HL-60 (cell line): ENCODE measurements at regions not wholly inside any gene's neighbourhood (a gene's known extent, or its start where the extent isn't known, plus 50 kb on each side); places are given as distances from the start of the nearest gene placed in this dataset.
A peak's percentile ranks its signal among the peaks of the same experiment; 100 is the strongest.

ENCODE experiments used
- DNase-seq, 2 experiments: peaks; one replicate each; pipeline ENCODE4 v3.0.0-alpha.2; 2010 to 2020; ENCODE audit warnings: low read depth in 1 of 2, low spot score in 1 of 2
- H3K27ac ChIP-seq: fragments of 250-450 bp; sonication (Bioruptor Pico); replicated peaks from 2 replicates; pipeline ENCODE4 v1.5.1; 2020; ENCODE audit warnings: mild to moderate bottlenecking, moderate library complexity
- H3K27me3 ChIP-seq: fragments of 250-450 bp; sonication (Bioruptor Pico); 2 replicates; pipeline ENCODE4 v1.5.1; 2021; ENCODE audit warnings: mild to moderate bottlenecking, moderate library complexity; ENCODE audit not compliant: insufficient read depth, poor library complexity, severe bottlenecking
- H3K4me3 ChIP-seq: replicated peaks from 2 replicates; pipeline ENCODE4 v1.5.1; 2011; ENCODE audit warnings: mild to moderate bottlenecking, control low read depth, low read length; ENCODE audit not compliant: insufficient read depth
- CTCF ChIP-seq: IDR thresholded peaks from one replicate; pipeline ENCODE4 v1.5.1; 2011; ENCODE audit warnings: low read length, control low read depth, inconsistent platforms; ENCODE audit not compliant: insufficient read depth
- GABPA ChIP-seq: IDR thresholded peaks from 2 replicates; pipeline ENCODE4 v1.6.1; 2012; ENCODE audit warnings: low read depth
- POLR2AphosphoS5 ChIP-seq: IDR thresholded peaks from 2 replicates; pipeline ENCODE4 v1.6.1; 2012; ENCODE audit warnings: low read depth
- REST ChIP-seq: IDR thresholded peaks from 2 replicates; pipeline ENCODE4 v1.6.1; 2012; ENCODE audit warnings: low read depth; ENCODE audit not compliant: insufficient replicate concordance
- SPI1 ChIP-seq: IDR thresholded peaks from 2 replicates; pipeline ENCODE4 v1.6.1; 2012; ENCODE audit warnings: low read depth, mild to moderate bottlenecking, borderline replicate concordance

- no peak for DNase-seq
- no peak for TF ChIP-seq CTCF
- no peak for TF ChIP-seq GABPA
- TF ChIP-seq REST = no peak
- no peak for TF ChIP-seq POLR2AphosphoS5
- TF ChIP-seq SPI1 = no peak
- Histone ChIP-seq H3K4me3 (no peak overlapping the region), H3K27ac (no peak overlapping the region), H3K27me3 (peaks cover 2% of the 10 kb centered on the region)
Measured at GRCh38 chr9:89845321-89845720, 240.5 kb downstream of the GADD45G start.

GRCh38 chr9:89845862-89846261 lies 241.1 kb downstream of the GADD45G start:
- DNase-seq = peak in 1 of 2 experiments; percentile 13
- no peak overlapping the region for H3K27ac ChIP-seq
- TF ChIP-seq SPI1 (no peak), CTCF (no peak), GABPA (no peak), REST (no peak), POLR2AphosphoS5 (no peak)
- H3K4me3 ChIP-seq = no peak overlapping the region
- peaks cover 2% of the 10 kb centered on the region for H3K27me3 ChIP-seq

- DNase-seq = no peak
- Histone ChIP-seq H3K27me3 (peaks cover 2% of the 10 kb centered on the region), H3K27ac (no peak overlapping the region), H3K4me3 (no peak overlapping the region)
- TF ChIP-seq SPI1 (no peak), POLR2AphosphoS5 (no peak), CTCF (no peak), GABPA (no peak), REST (no peak)
Measured at GRCh38 chr9:89848060-89849040, 243.5 kb downstream of the GADD45G start.
